ENCODE measurements at regions not wholly inside any gene's neighbourhood (a gene's known extent, or its start where the extent isn't known, plus 50 kb on each side); places are given as distances from the start of the nearest gene placed in this dataset.

GRCh38 chr5:32514806-32515205 is 70.3 kb upstream of the ZFR start:
- Histone ChIP-seq H3K4me1 (no peaks in the 10 kb centered on the region), H3K9me3 (no peaks in the 10 kb centered on the region), H3K4me3 (no peak overlapping the region), H3K27ac (replicated peaks in 1 of 4) (no peak overlapping the region), H3K27me3 (no peaks in the 10 kb centered on the region), H3K36me3 (no peaks in the 10 kb centered on the region)
- DNase-seq (ENCODE audit: extremely low spot score): no peak
- intact Hi-C loops (cut with DNase I): no loop called here
- TF ChIP-seq POLR2AphosphoS5 (IDR thresholded peaks at IDR 0.05): no peak
- no peak for TF ChIP-seq EP300 (IDR thresholded peaks at IDR 0.05)
- TF ChIP-seq CTCF (IDR thresholded peaks at IDR 0.05): no peak
- no peak for TF ChIP-seq POLR2A (IDR thresholded peaks at IDR 0.05; ENCODE audit: low read depth)
- 60% methylated on average over 3 of the region's 3 CpGs for WGBS

GRCh38 chr5:32512926-32513325 is 68.4 kb upstream of the ZFR start:
- intact Hi-C loops (cut with DNase I): no loop called here
- Histone ChIP-seq H3K9me3 (no peaks in the 10 kb centered on the region), H3K27me3 (no peaks in the 10 kb centered on the region), H3K4me1 (no peaks in the 10 kb centered on the region), H3K4me3 (no peak overlapping the region), H3K36me3 (no peaks in the 10 kb centered on the region), H3K27ac (replicated peaks in 1 of 4) (no peak overlapping the region)
- no peak for DNase-seq (ENCODE audit: extremely low spot score)
- 77% methylated on average over 2 of the region's 2 CpGs for WGBS
- TF ChIP-seq CTCF (IDR thresholded peaks at IDR 0.05) (no peak), POLR2A (IDR thresholded peaks at IDR 0.05; ENCODE audit: low read depth) (no peak), POLR2AphosphoS5 (IDR thresholded peaks at IDR 0.05) (no peak), EP300 (IDR thresholded peaks at IDR 0.05) (no peak)

- no peak overlapping the region for H3K27ac ChIP-seq (replicated peaks in 1 of 4)
- TF ChIP-seq CTCF (IDR thresholded peaks at IDR 0.05) (no peak), POLR2A (IDR thresholded peaks at IDR 0.05; ENCODE audit: low read depth) (no peak), EP300 (IDR thresholded peaks at IDR 0.05) (no peak), POLR2AphosphoS5 (IDR thresholded peaks at IDR 0.05) (no peak)
- H3K27me3 ChIP-seq: no peaks in the 10 kb centered on the region
- DNase-seq (ENCODE audit: extremely low spot score): no peak
- 83% methylated on average over 7 of the region's 9 CpGs for WGBS
- intact Hi-C loops (cut with DNase I): no loop called here
- H3K9me3 ChIP-seq: no peaks in the 10 kb centered on the region
- H3K4me3 ChIP-seq: no peak overlapping the region
- H3K36me3 ChIP-seq: no peaks in the 10 kb centered on the region
- H3K4me1 ChIP-seq: peaks cover 0 to 8% (median 4%) of the 10 kb centered on the region in 4 donors
These were observed 67.3 kb upstream of the ZFR start for GRCh38 chr5:32511776-32512374.

- WGBS: 50% methylated on average over 1 of the region's 1 CpG
- Histone ChIP-seq H3K9me3 (no peaks in the 10 kb centered on the region), H3K27me3 (no peaks in the 10 kb centered on the region), H3K27ac (replicated peaks in 1 of 4) (no peak overlapping the region), H3K4me1 (peaks cover 6 to 18% (median 15%) of the 10 kb centered on the region in 4 donors), H3K36me3 (no peaks in the 10 kb centered on the region), H3K4me3 (no peak overlapping the region)
- no peak for DNase-seq (ENCODE audit: extremely low spot score)
- TF ChIP-seq POLR2A (IDR thresholded peaks at IDR 0.05; ENCODE audit: low read depth): no peak
- no peak for TF ChIP-seq POLR2AphosphoS5 (IDR thresholded peaks at IDR 0.05)
- intact Hi-C loops (cut with DNase I): no loop called here
These were observed 66.3 kb upstream of the ZFR start for GRCh38 chr5:32510860-32511259.

- TF ChIP-seq EP300 (IDR thresholded peaks at IDR 0.05) (no peak), POLR2AphosphoS5 (IDR thresholded peaks at IDR 0.05) (no peak), POLR2A (IDR thresholded peaks at IDR 0.05; ENCODE audit: low read depth) (no peak), CTCF (IDR thresholded peaks at IDR 0.05) (no peak)
- no peaks in the 10 kb centered on the region for H3K9me3 ChIP-seq
- H3K27ac ChIP-seq (replicated peaks in 1 of 4): no peak overlapping the region
- DNase-seq (ENCODE audit: extremely low spot score): no peak
- H3K27me3 ChIP-seq: no peaks in the 10 kb centered on the region
- intact Hi-C loops (cut with DNase I): loop anchor here (5.0 kb wide), 1 partner anchor 78 kb away; the partner anchor contains the start of gene SUB1
- H3K36me3 ChIP-seq: no peaks in the 10 kb centered on the region
- no peak overlapping the region for H3K4me3 ChIP-seq
- WGBS: 85% methylated on average over 8 of the region's 8 CpGs
- peaks cover 23 to 36% (median 32%) of the 10 kb centered on the region in 4 donors for H3K4me1 ChIP-seq
These were observed 64.6 kb upstream of the ZFR start for GRCh38 chr5:32508806-32509805.
